NCI-H1694 treated with DMSO at 0.1 percent for 48 hours (cell line): ENCODE measurements at regions not wholly inside any gene's neighbourhood (a gene's known extent, or its start where the extent isn't known, plus 50 kb on each side); places are given as distances from the start of the nearest gene placed in this dataset.

ENCODE experiments used
- DNase-seq: peaks from one replicate; lab custom pipeline; 2025; lab: John Stamatoyannopoulos, UW

DNA sequence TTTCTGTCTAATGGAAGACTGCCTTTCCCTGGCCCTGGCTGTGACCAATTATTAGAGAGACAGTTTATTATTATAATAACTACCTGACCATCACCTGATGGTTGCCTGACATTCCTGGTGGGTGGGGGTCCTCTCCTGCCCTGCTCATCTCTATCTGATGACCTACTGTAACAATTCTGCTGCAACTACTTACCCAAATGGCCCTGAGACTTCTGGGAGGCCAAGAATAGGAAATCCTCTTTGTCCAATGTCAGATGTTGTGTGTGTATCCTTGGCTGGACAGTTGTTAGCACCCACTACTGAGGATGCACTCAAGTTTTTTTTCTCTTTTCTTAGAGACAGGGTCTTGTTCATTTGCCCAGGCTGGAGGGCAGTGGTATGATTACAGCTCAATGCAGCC, 110.3 kb downstream of the DDX1 start:
- no peak for DNase-seq

DNA sequence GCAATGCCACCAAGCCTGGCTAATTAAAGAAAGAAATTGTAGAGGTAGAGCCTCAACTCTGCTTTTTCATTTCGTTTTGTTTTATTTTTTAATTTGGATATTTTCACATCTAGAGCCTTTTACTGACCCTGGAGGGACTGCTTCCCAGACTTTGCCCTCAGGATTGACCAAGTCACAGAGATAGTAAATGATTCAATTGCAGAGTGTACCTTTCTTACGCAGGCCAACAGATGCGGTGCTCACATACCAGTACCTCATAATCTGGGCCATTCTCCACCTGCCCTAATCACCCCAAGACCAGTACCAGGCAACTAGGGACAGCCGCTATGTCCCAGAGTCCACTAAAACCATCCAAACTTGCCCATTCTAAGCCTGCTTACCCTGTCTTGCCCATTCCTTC, 110.8 kb downstream of the DDX1 start:
- no peak for DNase-seq

DNA sequence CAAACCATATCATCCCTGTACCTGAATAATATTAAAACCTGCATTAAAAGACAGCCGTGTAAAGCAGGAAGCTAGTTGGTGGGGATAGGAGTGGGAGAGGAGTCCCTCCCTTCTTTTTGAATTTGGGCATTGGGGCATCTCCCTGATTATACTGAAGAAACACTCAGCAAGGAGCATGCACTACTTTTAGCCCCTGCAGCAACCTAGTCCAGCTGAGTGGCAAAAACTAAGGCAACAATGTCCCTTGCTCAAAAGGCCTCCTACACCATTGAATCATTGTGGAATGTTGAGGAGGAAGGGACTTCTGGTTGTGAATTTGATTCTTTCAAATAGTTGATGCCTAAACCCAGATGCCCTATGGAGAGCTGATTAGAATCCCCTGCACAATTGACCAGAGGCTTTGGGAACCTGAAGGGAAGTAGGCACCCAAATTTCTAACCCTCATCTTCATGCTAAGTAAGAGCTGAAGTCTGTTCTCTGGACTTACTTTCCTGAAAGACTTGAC, 111.7 kb downstream of the DDX1 start:
- DNase-seq, result no peak

DNA sequence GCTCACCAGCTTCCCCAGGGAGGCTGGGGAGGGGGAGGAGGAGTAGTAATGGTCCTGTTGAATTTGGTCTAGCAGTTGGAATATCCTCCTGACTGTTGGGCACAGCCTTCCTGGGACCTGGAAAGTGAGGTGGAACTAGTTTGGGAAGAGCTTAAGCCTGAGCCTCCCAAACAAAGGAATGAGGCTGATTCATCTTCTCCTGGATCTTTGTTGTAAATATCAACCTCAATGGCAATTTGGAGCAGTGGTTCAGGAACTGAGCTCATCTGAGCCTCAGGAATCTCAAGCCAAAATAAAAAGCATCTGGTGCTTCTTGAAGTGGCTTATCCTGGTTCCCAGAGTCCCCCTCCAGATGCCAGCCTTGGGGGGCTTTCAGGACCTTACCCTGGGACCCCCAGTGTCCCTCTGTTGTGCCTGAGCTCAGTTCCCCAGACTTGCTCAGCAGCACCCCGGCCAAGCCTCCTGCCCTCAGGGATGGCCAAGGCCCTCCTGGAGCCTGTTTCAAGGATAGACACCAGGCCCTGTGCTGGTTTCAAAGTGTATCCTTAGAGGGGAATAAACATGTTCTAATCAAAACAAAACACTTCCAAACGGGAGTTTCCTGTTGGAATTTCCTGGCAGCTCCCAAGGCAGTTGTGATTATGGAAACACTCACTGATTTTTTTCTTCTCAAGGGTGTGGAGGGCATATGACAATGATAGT, 112.6 kb downstream of the DDX1 start:
- no peak for DNase-seq

DNA sequence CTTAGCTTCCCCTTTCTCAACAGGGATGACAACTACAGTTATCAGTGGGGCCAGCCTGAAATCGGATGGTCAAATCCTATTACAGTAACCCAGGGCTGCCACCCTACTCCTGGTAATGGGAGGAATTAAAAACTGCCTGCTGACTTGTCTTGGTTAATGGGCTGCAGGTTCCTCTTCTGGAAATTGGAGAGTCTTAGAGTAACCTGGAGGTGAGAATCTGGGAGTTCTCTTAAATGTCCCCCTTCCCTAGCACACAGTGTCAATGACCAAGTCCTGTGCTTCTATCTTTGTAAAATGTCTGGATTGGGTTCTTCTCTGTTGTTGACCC, 113.1 kb downstream of the DDX1 start:
- DNase-seq, result no peak

DNA sequence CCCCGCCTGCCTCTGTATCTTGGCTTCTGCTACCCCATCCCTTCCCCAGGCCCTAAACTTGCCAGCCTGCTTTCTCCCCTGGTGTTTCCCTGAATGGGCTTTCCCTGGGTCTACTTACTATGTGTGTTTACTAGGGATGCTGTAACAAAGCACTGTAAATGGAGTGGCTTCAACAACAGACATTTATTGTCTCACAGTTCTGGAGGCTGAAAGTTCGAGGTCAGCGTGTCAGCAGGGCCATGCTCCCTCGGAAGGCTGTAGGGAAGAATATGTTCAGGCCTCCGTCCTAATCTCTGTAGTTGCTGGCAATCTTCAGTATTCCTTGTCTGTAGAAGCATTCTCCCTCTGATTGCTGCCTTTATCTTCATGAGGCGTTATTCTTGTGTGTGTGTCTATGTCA, 113.6 kb downstream of the DDX1 start:
- DNase-seq, result no peak

DNA sequence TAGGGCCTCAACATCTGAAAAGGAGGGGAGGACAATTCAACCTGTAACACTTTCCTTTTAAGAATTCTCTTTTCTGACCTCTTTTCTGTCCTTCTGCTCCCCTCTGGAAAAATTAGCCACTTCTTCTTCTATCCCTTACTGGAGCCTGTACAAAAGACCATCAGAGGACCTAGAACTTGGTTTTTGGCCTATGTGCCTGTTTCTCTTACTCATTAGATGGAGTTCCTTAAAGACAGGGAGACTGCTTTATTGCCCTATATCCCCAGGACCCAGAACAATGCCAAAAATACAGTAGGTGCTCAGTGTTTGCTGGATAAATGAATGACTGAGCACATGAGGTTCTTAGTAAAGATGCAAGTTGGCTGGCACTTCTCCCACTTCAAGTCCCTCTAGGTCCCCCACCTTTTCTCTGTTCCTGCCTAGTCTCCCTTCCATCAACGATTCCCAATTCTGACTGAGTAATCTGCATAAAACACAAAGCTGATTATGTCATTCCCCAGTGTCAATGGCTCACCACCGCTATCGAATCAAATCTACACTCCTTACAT, 114.2 kb downstream of the DDX1 start:
- no peak for DNase-seq

DNA sequence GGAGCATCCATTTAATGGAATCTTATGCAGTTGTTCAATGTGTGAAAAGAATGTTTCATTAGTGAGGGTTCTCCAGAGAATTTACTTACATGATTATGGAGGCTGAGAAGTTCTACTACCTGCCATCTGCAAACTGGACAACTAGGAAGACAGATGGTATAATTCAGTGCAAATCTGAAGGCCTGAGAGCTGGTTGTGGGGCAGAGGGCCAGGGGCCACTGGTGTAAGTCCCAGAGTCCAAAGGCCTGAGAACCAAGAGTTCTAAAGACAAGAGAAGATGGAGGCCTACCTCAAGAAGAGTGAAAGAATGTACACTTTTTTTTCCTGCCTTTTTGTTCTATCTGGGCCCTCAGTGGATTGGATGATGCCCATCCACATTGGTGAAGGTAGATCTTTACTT, 114.8 kb downstream of the DDX1 start:
- no peak for DNase-seq

DNA sequence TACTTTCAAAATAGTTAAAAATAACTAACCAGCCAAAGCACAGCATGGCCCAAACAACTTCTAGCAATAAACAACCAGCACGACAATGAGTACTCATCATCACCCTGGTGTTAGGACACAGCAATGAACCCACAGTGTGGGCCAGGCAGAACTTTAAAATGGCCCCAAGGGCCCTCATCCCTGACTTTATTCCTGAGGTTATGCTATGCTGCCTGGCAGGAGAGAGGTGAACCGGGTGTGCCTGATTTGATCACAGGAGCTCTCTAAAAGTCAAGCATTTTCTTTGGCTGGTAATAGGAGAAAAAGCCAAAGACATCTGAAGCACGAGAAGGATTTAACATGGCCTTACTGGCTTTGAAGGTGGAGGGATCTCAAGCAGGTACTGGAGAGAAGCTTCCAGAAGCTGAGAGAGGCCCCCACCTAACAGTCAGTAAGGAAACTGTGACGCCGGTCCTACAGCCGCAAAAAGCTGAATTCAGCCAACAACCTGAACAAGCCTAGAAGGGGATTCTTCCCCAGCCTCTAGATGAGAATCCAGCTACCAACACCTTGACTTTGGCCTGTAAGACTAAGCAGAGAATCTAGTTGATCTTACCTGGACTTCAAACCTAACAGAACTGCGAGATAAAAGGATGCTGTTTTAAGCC, 115.4 kb downstream of the DDX1 start:
- no peak for DNase-seq

DNA sequence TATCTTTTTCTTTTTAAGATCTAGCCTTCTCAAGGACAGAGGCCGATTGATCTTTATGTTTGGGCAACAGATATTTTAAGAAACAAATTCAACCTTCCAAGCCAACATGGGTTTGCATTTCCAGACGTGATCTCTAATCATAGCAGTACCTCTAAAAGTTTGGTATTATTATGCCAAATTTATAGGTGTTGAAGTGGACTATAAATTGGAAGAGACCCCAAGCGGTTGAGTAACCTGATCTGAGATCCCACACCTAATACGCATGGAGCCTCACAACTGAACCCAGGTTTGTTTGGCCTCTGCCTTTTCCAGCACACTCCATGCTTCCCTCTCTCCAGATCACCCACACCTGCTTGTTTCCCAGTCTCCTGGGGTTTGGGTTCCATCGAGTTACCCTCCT, 116.5 kb downstream of the DDX1 start:
- no peak for DNase-seq

DNA sequence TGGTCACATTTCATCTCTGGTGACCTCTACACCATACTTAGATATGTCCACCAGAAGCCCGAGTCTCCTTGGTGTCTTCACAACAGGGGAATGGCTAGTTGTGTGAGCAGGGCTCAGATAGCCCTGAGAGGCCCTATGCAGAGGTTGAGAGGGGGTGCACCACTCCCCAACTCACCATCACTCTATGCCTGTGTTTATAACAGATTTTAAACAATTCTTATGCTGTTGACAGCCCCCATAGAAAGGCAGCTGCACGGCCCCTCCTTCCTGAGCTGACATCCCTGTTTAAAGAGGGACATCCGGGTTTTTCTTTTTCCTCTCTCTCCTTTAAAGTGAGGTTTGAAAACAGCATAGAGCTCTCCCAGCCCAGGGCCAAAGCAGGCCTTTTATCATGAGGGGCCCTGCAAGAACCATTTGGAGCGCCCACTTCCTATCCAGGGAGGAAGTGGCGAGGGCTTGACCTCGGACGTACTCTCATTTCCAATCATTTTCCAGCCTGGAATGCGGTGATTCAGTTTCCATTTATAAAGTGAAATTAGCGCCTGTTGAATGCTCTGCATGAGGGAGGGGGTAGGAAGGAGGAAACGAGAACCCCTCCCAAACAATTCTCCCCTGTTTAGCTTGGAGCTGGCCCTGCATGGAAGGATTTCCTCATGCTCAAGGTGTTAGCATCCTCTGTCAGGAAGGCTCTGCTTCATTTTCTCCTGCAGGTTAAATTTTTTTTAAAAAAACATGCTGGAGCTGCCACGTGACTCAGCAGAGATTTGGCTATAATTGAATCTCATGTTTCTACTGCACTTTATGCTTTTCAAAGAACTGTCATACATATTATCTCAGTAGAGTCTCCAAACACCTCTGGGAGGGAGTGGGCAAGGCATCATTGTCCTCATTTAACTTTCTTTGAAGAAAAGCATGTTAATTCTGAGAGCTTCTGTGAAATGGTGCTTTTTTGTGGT, 117.5 kb downstream of the DDX1 start:
- no peak for DNase-seq

DNA sequence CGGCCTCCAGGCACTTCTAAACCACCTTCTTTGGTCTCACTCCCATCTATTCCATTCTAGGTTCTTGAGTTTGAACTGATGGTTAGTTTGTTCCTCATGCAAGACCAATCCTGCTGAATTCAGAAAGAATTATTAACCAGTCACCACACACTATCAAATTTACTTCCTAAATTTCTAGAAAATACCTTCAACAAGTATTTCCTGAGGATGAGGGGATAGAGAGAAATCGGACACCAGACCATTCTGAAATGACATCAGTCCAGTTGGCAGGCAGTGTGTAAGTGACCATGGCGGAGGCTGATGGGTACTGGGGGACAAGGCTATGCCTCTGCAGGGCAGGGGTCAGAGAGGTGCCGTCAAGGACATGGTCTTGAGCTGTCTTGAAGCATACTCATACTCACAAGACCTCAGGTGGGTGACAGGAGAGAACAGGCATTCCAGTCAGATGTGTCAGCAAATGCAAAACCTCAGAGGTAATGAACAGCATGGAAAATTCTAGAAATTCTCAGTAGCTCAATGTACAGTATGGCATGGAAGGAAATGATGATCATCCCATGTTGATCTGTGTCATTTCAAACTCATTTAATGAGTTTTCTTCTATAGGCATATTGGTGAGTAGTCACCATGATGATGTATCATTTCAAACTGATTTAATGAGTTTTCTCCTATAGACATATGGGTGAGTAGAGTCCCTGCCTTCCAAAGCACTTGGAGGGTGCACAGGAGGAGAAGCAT, 119.6 kb downstream of the DDX1 start:
- DNase-seq, result no peak

DNA sequence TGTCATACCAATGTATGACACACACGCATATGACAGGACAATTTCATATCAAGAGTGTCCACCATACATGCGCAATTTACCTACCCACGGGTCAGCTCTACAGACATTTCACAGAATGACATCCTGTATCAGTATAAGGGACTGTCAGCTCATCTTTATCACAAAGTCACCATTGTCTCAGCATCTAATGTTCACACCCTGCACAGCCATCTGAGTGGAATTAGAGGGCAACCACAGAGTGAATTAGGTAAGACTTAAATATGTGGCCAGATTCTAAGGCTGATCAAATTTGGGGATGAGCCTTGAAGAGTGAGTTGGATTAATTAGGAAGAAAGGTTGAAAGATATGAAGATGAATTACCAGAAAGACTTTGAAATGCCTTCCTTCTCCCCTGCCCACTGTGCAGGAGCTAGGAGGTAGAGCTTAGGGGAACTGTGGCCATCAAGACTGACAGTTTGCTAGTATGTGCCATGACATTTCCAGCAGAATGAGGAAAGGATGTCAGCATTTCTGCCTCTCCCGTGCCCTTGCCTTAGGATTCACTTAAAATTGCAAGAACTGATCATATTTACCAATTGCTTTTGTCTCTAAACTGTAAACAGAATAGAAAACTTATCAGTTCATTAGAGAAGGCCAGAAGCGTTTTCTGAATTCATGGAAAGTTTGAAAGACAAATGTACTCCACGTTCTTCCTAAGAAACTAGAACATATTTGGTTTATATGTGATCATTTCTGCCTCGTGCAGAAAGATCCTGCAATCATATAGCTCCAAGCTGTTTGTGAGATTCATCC, 121.1 kb downstream of the DDX1 start:
- DNase-seq, result no peak

DNA sequence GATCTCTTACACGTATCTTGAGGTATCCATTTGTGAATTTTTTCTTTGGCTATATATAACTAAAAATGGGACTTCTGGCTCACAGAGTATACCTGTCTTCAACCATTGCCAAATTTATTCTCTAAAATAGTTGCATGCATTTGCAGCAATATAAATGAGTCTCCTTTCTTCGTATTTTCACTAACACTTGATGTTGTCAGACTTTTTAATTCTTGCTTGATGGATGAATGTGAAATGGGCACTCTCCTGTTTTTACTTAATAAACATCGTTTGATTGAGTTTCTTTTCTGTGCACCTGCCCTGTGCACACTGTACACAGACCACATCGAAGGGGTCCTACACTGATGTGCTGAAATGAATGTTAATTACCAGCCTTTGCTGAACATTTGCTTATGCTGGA, 121.8 kb downstream of the DDX1 start:
- no peak for DNase-seq

DNA sequence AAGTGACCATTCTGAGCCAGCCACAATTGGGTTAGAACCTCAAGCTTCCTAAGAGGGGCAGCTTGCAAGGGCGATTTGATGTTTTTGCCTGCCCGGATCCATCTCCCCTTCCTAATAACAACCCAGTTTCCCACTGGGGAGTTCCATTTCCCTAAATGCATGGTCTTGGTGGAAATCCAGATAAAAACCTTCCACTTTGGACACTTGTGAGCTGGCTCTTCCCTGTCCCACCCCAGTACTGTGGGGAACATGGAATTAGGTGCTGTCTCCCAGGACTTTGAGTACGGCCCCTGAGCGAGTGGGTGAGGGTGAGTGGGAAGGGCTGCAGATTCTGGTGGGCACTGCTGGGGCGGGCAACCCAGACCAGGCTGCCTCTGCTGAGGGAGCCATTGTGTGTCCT, 122.3 kb downstream of the DDX1 start:
- no peak for DNase-seq

DNA sequence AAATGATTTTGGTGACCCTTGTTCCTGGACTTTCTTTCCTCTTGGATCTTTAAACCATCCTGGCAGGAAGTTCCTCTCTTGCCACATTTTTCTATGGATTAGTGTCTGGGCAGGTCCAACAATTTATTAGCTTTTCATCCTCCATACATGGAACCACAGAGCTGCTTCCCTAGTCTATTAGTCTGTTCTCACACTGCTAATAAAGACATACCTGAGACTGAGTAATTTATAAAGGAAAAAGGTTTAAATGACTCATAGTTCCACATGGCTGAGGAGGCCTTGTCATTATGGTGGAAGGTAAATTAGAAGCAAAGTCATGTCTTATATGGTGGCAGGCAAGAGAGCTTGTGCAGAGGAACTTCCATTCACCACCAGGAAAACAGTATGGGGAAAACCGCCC, 122.9 kb downstream of the DDX1 start:
- no peak for DNase-seq

DNA sequence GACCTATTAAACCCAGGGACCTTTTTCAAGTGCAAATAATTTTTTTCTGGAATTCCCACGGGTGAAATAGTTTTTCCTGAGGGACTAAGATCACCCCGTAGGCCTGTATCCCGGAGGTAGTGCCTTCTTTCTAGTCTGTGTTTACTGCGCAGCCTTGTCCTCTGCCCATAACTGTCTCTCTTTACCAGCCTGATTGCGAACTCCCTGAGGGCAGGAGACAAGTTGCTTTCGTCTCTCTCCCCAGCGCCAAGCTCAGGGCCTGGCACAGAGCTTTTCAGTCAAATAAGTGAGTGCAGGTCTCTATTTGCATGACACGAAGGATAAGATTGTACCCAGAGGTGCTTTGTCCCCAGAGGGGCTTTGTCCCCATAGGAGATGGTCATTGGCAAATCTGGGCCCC, 123.9 kb downstream of the DDX1 start:
- DNase-seq, result no peak

DNA sequence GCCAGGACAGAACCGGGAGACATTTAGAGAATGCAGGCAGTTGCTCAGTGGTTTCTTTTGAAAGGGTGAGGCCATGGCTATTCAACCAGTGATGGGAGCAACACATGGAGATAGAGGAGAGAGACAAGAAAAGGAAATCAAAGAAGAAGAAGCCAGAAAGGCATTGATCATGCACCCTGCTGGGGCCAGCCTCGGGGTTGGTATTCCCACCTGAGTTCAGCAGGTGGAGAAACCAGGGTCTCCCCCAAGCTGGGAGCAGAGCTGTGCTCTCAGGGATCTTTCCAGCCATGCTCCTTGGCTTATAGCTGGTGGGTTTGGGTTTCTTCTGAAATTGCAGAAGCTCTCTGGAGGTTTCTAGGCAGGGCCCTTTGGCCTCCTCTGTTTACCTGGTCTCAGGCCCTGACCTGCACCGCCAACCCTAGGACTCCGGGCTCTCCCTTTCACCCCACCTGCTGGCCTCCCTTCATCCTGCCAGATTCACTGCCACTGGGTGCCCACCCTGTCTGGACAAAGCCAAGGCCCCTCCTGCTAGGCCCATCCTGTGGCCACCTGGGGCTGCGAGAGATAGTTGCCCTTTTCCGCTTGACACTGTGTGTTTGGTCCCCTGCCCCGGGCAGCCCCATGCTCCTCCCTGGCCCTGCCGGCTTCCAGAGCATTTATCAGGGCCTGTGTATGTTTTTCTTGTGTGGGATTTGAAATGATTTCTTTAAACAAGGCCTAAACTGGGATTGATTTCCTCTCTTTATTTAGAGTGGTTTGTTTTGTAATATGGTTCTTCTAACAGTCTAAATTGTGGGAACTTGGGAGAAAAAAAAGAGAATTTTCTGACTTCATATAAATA, 126.7 kb downstream of the DDX1 start:
- DNase-seq, result no peak

DNA sequence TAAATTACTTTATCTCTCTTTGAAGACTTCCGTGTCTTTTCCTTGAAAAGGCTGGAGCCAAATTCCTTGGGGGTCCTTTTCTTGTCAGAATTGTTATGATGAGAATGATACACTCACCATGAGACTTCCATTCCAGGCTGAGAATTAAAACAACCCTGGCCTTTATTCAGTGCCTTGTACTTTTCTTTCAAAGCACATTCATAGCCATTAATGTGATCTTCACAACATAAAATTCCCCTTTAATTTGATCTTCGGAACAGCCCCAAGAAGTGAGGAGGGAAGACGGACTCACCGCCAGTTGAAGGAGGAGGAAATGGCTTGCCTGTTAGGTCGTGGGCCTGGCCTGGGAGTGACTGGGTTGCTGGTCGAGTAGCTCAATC, 127.3 kb downstream of the DDX1 start:
- no peak for DNase-seq
